Tibial artery (tissue), 4 donors: ENCODE measurements at regions not wholly inside any gene's neighbourhood (a gene's known extent, or its start where the extent isn't known, plus 50 kb on each side); places are given as distances from the start of the nearest gene placed in this dataset.

Experiments
- DNase-seq, 2 donors: peaks; one replicate each; pipeline ENCODE4 v3.0.0-alpha.2; 2019
- H3K27ac ChIP-seq, 2 donors: fragments of 200-600 bp; sonication (generic) in 1 of 2; 1 replicate in 1 of 2; 2 replicates in 1 of 2; pipeline ENCODE4 v1.5.1; 2018 to 2019; ENCODE audit warnings: mild to moderate bottlenecking in 1 of 2
- H3K27me3 ChIP-seq, 2 donors: fragments of 200-600 bp; sonication (generic) in 1 of 2; one replicate each; pipeline versions ENCODE4 v1.5.1 to v1.6.0; 2016 to 2019
- H3K36me3 ChIP-seq, 3 donors: fragments of 200-600 bp; sonication (generic) in 2 of 3; one replicate each; pipeline ENCODE4 v1.5.1; 2016 to 2019; ENCODE audit warnings: mild to moderate bottlenecking in 2 of 3
- H3K4me1 ChIP-seq, 4 donors: fragments of 200-600 bp; sonication (generic) in 2 of 4; 1 replicate in 3 of 4; 2 replicates in 1 of 4; pipeline ENCODE4 v1.5.1; 2016 to 2019
- H3K4me3 ChIP-seq, 2 donors: fragments of 200-600 bp; sonication (generic) in 1 of 2; 1 replicate in 1 of 2; 2 replicates in 1 of 2; pipeline ENCODE4 v1.5.1; 2018 to 2019; ENCODE audit warnings: mild to moderate bottlenecking in 2 of 2
- H3K9me3 ChIP-seq, 3 donors: fragments of 200-600 bp; sonication (generic) in 1 of 3; one replicate each; pipeline ENCODE4 v1.5.1; 2016 to 2019
- CTCF ChIP-seq, 2 experiments: fragments of 200-600 bp in 1 of 2; fragments of 450-650 bp in 1 of 2; IDR thresholded peaks; one replicate each; pipeline ENCODE4 v1.5.1; 2017 to 2019; ENCODE audit warnings: antibody characterized with exemption in 2 of 2, mild to moderate bottlenecking in 1 of 2, moderate library complexity in 1 of 2
- intact Hi-C: fragments of 100-400 bp; cut with DNase I; formaldehyde crosslinking; loops from one replicate; pipeline ENCODE4 v1.15.0; 2023; ENCODE audit warnings: low total_unique reads

DNA sequence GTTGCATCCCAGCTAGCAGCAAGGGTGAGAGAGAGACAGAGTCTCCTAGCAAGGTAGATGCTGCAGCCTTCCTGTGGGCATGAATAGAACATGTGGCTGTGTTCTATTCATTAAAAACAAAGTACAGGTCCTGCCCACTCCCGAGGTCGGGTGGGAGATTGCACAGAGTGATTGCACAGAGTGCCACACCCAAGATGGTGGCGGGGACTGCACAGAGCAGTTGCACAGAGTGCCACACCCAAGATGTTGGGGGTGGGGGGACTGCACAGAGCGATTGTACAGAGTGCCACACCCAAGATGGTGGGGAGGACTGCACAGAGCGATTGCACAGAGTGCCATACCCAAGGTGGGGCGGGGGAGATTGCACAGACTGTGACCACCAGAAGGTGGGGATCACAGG is 410.8 kb upstream of the EEF2KMT start:
- H3K9me3 ChIP-seq = no peaks in the 10 kb centered on the region
- H3K4me3 ChIP-seq = no peak overlapping the region
- H3K4me1 ChIP-seq = no peaks in the 10 kb centered on the region
- no peak for TF ChIP-seq CTCF (IDR thresholded peaks at IDR 0.05)
- peaks cover 0 to 7% of the 10 kb centered on the region in 2 donors for H3K27me3 ChIP-seq
- intact Hi-C loops = no loop called here
- no peak overlapping the region for H3K27ac ChIP-seq
- no peak for DNase-seq
- H3K36me3 ChIP-seq = no peaks in the 10 kb centered on the region

GRCh38 chr16:5506021-5506420 is 408.4 kb upstream of the EEF2KMT start:
- no peak for TF ChIP-seq CTCF (IDR thresholded peaks at IDR 0.05)
- no peaks in the 10 kb centered on the region for H3K9me3 ChIP-seq
- DNase-seq = no peak
- peaks cover 0 to 10% of the 10 kb centered on the region in 2 donors for H3K27me3 ChIP-seq
- intact Hi-C loops = no loop called here
- H3K4me1 ChIP-seq = no peaks in the 10 kb centered on the region
- H3K27ac ChIP-seq = no peak overlapping the region
- H3K4me3 ChIP-seq = no peak overlapping the region
- no peaks in the 10 kb centered on the region for H3K36me3 ChIP-seq

- no peak for TF ChIP-seq CTCF (IDR thresholded peaks at IDR 0.05)
- no peaks in the 10 kb centered on the region for H3K9me3 ChIP-seq
- intact Hi-C loops = no loop called here
- no peak overlapping the region for H3K27ac ChIP-seq
- peaks cover 0 to 10% of the 10 kb centered on the region in 2 donors for H3K27me3 ChIP-seq
- H3K36me3 ChIP-seq = no peaks in the 10 kb centered on the region
- H3K4me1 ChIP-seq = no peaks in the 10 kb centered on the region
- no peak overlapping the region for H3K4me3 ChIP-seq
- no peak for DNase-seq
These were observed 407.7 kb upstream of the EEF2KMT start for GRCh38 chr16:5505091-5505887.

DNA sequence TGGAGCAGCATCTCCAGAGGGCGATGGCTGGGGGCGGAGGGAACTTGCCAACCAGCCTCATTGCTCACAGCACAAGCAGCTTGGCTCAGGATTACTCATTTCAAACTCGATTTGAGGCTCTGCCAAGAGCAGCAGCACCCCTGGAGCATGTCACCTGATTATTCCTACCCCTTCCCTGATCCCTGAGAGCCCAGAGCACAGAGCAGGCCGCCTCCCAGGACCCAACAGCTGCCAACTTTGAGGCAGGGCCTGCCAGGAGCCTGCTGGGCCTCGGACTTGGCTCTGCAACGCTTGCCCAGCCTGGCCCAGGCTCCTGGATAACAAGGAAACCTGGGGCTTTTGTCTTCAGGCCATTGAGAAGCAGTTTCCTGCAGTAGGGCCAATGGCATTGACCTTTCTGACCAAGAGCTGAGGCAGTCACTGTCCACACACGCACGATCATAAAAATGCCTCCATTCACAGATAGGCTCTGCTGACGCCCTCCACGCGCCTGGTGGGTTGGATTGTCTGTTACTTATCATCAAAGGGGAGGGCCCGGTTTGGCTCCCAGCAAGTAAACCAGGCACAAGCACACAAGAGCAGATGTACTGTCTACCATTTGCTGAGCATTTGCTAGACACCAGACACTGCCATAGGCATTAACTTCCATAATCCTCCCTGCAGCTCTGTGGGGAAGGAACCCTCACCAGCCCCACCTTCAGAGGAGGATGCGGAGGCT is 406.6 kb upstream of the EEF2KMT start:
- TF ChIP-seq CTCF (IDR thresholded peaks at IDR 0.05) = no peak
- Histone ChIP-seq H3K36me3 (no peaks in the 10 kb centered on the region), H3K4me3 (no peak overlapping the region), H3K4me1 (no peaks in the 10 kb centered on the region), H3K27me3 (peaks cover 0 to 10% of the 10 kb centered on the region in 2 donors), H3K9me3 (no peaks in the 10 kb centered on the region), H3K27ac (no peak overlapping the region)
- intact Hi-C loops = no loop called here
- DNase-seq = no peak

DNA sequence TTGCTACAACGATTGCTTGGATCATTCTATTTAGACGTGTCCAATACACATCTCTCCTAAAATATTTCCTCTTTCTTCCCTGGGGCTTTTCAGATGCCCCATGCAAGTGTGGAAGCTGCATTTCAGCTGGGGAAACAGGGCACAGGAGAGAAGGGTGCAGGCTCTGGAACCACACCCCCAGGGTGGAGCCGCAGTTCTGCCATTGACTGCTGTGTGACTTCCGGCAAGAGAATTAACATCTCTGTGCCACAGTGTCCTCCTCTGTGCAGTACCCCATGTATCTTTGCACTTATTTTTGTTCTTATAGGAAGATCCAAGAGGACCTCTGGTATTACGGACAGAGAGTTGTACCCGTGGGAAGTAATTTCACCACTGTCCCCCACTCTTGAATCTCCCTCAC is 405.3 kb upstream of the EEF2KMT start:
- Histone ChIP-seq H3K9me3 (no peaks in the 10 kb centered on the region), H3K27ac (no peak overlapping the region), H3K27me3 (peaks cover 0 to 10% of the 10 kb centered on the region in 2 donors), H3K36me3 (no peaks in the 10 kb centered on the region), H3K4me1 (no peaks in the 10 kb centered on the region), H3K4me3 (no peak overlapping the region)
- intact Hi-C loops = no loop called here
- no peak for DNase-seq
- TF ChIP-seq CTCF (IDR thresholded peaks at IDR 0.05) = no peak
